Keratinocyte (primary cell): ENCODE measurements at regions not wholly inside any gene's neighbourhood (a gene's known extent, or its start where the extent isn't known, plus 50 kb on each side); places are given as distances from the start of the nearest gene placed in this dataset.

ENCODE experiments used
- DNase-seq: peaks from one replicate; pipeline ENCODE4 v3.0.0-alpha.2; 2011; ENCODE audit warnings: low read depth, missing footprints, low spot score
- FAIRE-seq: peaks from 2 replicates; lab custom pipeline; 2011; peaks lifted over from hg19 to GRCh38; lab: Jason Lieb, UNC
- H2AFZ ChIP-seq: 2 replicates; pipeline ENCODE4 v1.6.0; 2012; ENCODE audit warnings: low read length, control low read depth, inconsistent platforms; ENCODE audit not compliant: control insufficient read depth
- H3K27ac ChIP-seq: 2 replicates; pipeline ENCODE4 v1.5.1; 2011; ENCODE audit warnings: low read length; ENCODE audit not compliant: control insufficient read depth, insufficient read depth
- H3K27me3 ChIP-seq: 3 replicates; pipeline ENCODE4 v1.6.0; 2011; ENCODE audit warnings: low read length; ENCODE audit not compliant: control insufficient read depth, insufficient read depth; ENCODE audit errors: extremely low read depth
- H3K36me3 ChIP-seq, 2 experiments: 2 replicates in 1 of 2; 3 replicates in 1 of 2; pipeline ENCODE4 v1.5.1; 2011; ENCODE audit warnings: low read length in 2 of 2, mild to moderate bottlenecking in 1 of 2; ENCODE audit not compliant: control insufficient read depth in 2 of 2, insufficient read depth in 2 of 2; ENCODE audit errors: extremely low read depth in 1 of 2
- H3K4me1 ChIP-seq: 3 replicates; pipeline ENCODE4 v1.5.1; 2011; ENCODE audit warnings: low read length; ENCODE audit not compliant: control insufficient read depth, insufficient read depth; ENCODE audit errors: extremely low read depth
- H3K4me2 ChIP-seq: 3 replicates; pipeline ENCODE4 v1.6.0; 2011; ENCODE audit warnings: low read depth, low read length; ENCODE audit not compliant: control insufficient read depth, insufficient read depth; ENCODE audit errors: extremely low read depth
- H3K4me3 ChIP-seq, 3 experiments: fragments of 200-600 bp in 1 of 3; sonication (generic) in 1 of 3; 2 replicates in 2 of 3; 3 replicates in 1 of 3; pipeline ENCODE4 v1.5.1; 2011 to 2016; ENCODE audit warnings: low read length in 3 of 3, mild to moderate bottlenecking in 3 of 3, control low read depth in 2 of 3, inconsistent platforms in 1 of 3, low read depth in 1 of 3, mixed read lengths in 1 of 3, mixed run types in 1 of 3, moderate library complexity in 1 of 3; ENCODE audit not compliant: control insufficient read depth in 2 of 3, insufficient read depth in 2 of 3; ENCODE audit errors: extremely low read depth in 1 of 3
- H3K79me2 ChIP-seq: 2 replicates; pipeline ENCODE4 v1.6.0; 2012; ENCODE audit warnings: low read length; ENCODE audit not compliant: control insufficient read depth, insufficient read depth
- H3K9ac ChIP-seq: 3 replicates; pipeline ENCODE4 v1.6.0; 2011; ENCODE audit warnings: low read length; ENCODE audit not compliant: control insufficient read depth, insufficient read depth; ENCODE audit errors: extremely low read depth
- H3K9me1 ChIP-seq: 3 replicates; pipeline ENCODE4 v1.6.0; 2011; ENCODE audit warnings: low read length; ENCODE audit not compliant: control insufficient read depth, insufficient read depth; ENCODE audit errors: extremely low read depth
- H3K9me3 ChIP-seq: 2 replicates; pipeline ENCODE4 v1.5.1; 2012; ENCODE audit warnings: low read depth, low read length; ENCODE audit not compliant: control insufficient read depth
- H4K20me1 ChIP-seq: 3 replicates; pipeline ENCODE4 v1.6.0; 2011; ENCODE audit warnings: low read length; ENCODE audit not compliant: control insufficient read depth, insufficient read depth; ENCODE audit errors: extremely low read depth
- CTCF ChIP-seq, 3 experiments: IDR thresholded peaks in 1 of 3; conservative IDR thresholded peaks in 1 of 3; optimal IDR thresholded peaks in 1 of 3; 2 replicates in 2 of 3; 3 replicates in 1 of 3; pipeline versions ENCODE3 to v1.5.1; 2011; ENCODE audit warnings: low read length in 3 of 3, mild to moderate bottlenecking in 3 of 3, moderate library complexity in 2 of 3, control low read depth in 1 of 3, inconsistent platforms in 1 of 3; ENCODE audit not compliant: insufficient read depth in 2 of 3; ENCODE audit errors: extremely low read depth in 1 of 3
- EZH2 ChIP-seq: IDR thresholded peaks from one replicate; pipeline ENCODE4 v1.6.1; 2012; ENCODE audit warnings: inconsistent platforms, mild to moderate bottlenecking, low read length, moderate library complexity
- dilution Hi-C: fragments of 300-500 bp; cut with MboI; formaldehyde crosslinking; loops from one replicate; pipeline ENCODE4 v1.7.0; 2020; ENCODE audit warnings: low sequenced_read_pairs; ENCODE audit not compliant: extremely low pct_ligation_motif_present

DNA sequence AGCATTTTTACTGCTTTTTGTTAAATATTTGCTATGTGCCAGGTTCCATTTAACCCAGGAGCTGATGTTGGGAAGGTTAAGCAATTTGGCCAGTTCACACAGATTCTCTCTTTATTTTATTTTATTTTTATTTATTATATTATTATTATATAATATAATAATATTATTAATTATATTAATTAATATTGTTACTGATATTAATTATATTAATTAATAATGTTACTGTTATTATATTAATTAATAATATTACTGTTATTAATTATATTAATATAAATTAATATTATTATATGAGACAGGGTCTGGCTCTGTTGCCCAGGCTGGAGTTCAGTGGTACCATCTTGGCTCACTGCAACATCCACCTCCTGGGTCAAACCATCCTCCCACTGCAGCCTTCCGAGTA lies 593.0 kb upstream of the SGCD start:
- H3K4me1 ChIP-seq = no peaks in the 10 kb centered on the region
- no peak for DNase-seq
- H3K4me3 ChIP-seq = no peak overlapping the region
- H3K36me3 ChIP-seq = no peaks in the 10 kb centered on the region
- no peak overlapping the region for H3K27ac ChIP-seq
- TF ChIP-seq CTCF (optimal IDR thresholded peaks at IDR 0.05 in 1 of 3, IDR thresholded peaks at IDR 0.05 in 1 of 3, conservative IDR thresholded peaks at IDR 0.05 in 1 of 3; ENCODE audit: extremely low read depth in 1 of 3, insufficient read depth in 2 of 3, low read length in 3 of 3) = no peak
- TF ChIP-seq EZH2 = no peak
- H3K79me2 ChIP-seq = no peaks in the 10 kb centered on the region
- dilution Hi-C loops = no loop called here
- no peaks in the 10 kb centered on the region for H3K9me3 ChIP-seq
- no peak overlapping the region for H3K9ac ChIP-seq
- H4K20me1 ChIP-seq = no peaks in the 10 kb centered on the region
- no peaks in the 10 kb centered on the region for H3K9me1 ChIP-seq
- peaks cover 25% of the 10 kb centered on the region for H3K27me3 ChIP-seq
- no peak overlapping the region for H3K4me2 ChIP-seq
- no peak overlapping the region for H2AFZ ChIP-seq
- no peak for FAIRE-seq

GRCh38 chr5:155735388-155735787 lies 591.6 kb upstream of the SGCD start:
- Histone ChIP-seq H3K9me3 (no peaks in the 10 kb centered on the region), H3K27ac (no peak overlapping the region), H4K20me1 (no peaks in the 10 kb centered on the region), H3K9me1 (no peaks in the 10 kb centered on the region), H3K9ac (no peak overlapping the region), H3K4me2 (no peak overlapping the region), H3K79me2 (no peaks in the 10 kb centered on the region), H3K4me1 (no peaks in the 10 kb centered on the region), H3K27me3 (peaks cover 11% of the 10 kb centered on the region), H3K4me3 (no peak overlapping the region), H2AFZ (no peak overlapping the region), H3K36me3 (no peaks in the 10 kb centered on the region)
- no peak for DNase-seq
- TF ChIP-seq CTCF (optimal IDR thresholded peaks at IDR 0.05 in 1 of 3, IDR thresholded peaks at IDR 0.05 in 1 of 3, conservative IDR thresholded peaks at IDR 0.05 in 1 of 3; ENCODE audit: extremely low read depth in 1 of 3, insufficient read depth in 2 of 3, low read length in 3 of 3) (no peak), EZH2 (no peak)
- dilution Hi-C loops = no loop called here
- FAIRE-seq = no peak
